HL-60 (cell line): ENCODE measurements at regions not wholly inside any gene's neighbourhood (a gene's known extent, or its start where the extent isn't known, plus 50 kb on each side); places are given as distances from the start of the nearest gene placed in this dataset.
"Not testable (repeated sequence)": the region's sequence is repeated elsewhere in the genome, so short reads cannot be mapped to it uniquely, and the experiment has no call there.

ENCODE experiments used
- DNase-seq, 2 experiments: peaks; one replicate each; pipeline ENCODE4 v3.0.0-alpha.2; 2010 to 2020; ENCODE audit warnings: low read depth in 1 of 2, low spot score in 1 of 2
- H3K27ac ChIP-seq: fragments of 250-450 bp; sonication (Bioruptor Pico); replicated peaks from 2 replicates; pipeline ENCODE4 v1.5.1; 2020; ENCODE audit warnings: mild to moderate bottlenecking, moderate library complexity
- H3K27me3 ChIP-seq: fragments of 250-450 bp; sonication (Bioruptor Pico); 2 replicates; pipeline ENCODE4 v1.5.1; 2021; ENCODE audit warnings: mild to moderate bottlenecking, moderate library complexity; ENCODE audit not compliant: insufficient read depth, poor library complexity, severe bottlenecking
- H3K4me3 ChIP-seq: replicated peaks from 2 replicates; pipeline ENCODE4 v1.5.1; 2011; ENCODE audit warnings: mild to moderate bottlenecking, control low read depth, low read length; ENCODE audit not compliant: insufficient read depth
- GABPA ChIP-seq: IDR thresholded peaks from 2 replicates; pipeline ENCODE4 v1.6.1; 2012; ENCODE audit warnings: low read depth
- POLR2AphosphoS5 ChIP-seq: IDR thresholded peaks from 2 replicates; pipeline ENCODE4 v1.6.1; 2012; ENCODE audit warnings: low read depth
- REST ChIP-seq: IDR thresholded peaks from 2 replicates; pipeline ENCODE4 v1.6.1; 2012; ENCODE audit warnings: low read depth; ENCODE audit not compliant: insufficient replicate concordance
- SPI1 ChIP-seq: IDR thresholded peaks from 2 replicates; pipeline ENCODE4 v1.6.1; 2012; ENCODE audit warnings: low read depth, mild to moderate bottlenecking, borderline replicate concordance
- TF ChIP-seq, protein P1 (sequence below): IDR thresholded peaks from one replicate; pipeline ENCODE4 v1.5.1; 2011; ENCODE audit warnings: low read length, control low read depth, inconsistent platforms; ENCODE audit not compliant: insufficient read depth

- Histone ChIP-seq H3K4me3 (no peak overlapping the region), H3K27me3 (no peaks in the 10 kb centered on the region), H3K27ac (no peak overlapping the region)
- TF ChIP-seq GABPA = no peak
- TF ChIP-seq SPI1 = no peak
- no peak for TF ChIP-seq POLR2AphosphoS5
- TF ChIP-seq, protein P1, sequence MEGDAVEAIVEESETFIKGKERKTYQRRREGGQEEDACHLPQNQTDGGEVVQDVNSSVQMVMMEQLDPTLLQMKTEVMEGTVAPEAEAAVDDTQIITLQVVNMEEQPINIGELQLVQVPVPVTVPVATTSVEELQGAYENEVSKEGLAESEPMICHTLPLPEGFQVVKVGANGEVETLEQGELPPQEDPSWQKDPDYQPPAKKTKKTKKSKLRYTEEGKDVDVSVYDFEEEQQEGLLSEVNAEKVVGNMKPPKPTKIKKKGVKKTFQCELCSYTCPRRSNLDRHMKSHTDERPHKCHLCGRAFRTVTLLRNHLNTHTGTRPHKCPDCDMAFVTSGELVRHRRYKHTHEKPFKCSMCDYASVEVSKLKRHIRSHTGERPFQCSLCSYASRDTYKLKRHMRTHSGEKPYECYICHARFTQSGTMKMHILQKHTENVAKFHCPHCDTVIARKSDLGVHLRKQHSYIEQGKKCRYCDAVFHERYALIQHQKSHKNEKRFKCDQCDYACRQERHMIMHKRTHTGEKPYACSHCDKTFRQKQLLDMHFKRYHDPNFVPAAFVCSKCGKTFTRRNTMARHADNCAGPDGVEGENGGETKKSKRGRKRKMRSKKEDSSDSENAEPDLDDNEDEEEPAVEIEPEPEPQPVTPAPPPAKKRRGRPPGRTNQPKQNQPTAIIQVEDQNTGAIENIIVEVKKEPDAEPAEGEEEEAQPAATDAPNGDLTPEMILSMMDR = no peak
- TF ChIP-seq REST = no peak
- no peak for DNase-seq
Observed at GRCh38 chr15:96473556-96473955, 143.1 kb downstream of the NR2F2 start.

- Histone ChIP-seq H3K27me3 (no peaks in the 10 kb centered on the region), H3K4me3 (no peak overlapping the region), H3K27ac (no peak overlapping the region)
- TF ChIP-seq GABPA = no peak
- TF ChIP-seq REST = no peak
- no peak for TF ChIP-seq SPI1
- TF ChIP-seq, protein P1 = no peak
- no peak for TF ChIP-seq POLR2AphosphoS5
- no peak for DNase-seq
Observed at GRCh38 chr15:96474231-96474664, 143.7 kb downstream of the NR2F2 start.

DNA sequence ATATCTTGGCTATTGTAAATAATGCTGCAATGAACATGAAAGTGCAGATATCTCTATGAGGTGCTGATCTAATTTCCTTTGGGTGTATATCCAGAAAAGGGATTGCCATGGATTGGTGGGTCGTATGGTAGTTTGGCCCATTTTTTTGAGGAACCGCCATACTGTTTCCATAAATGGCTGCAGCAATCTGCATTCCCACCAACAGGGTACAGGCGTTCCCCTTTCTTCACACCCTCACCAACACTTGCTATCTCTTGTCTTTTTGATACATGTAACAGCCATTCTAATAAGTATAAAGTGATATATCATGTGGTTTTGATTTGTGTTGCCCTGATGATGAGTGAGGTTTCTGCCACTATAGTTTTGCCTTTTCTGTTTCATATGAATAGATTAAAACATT is 146.7 kb downstream of the NR2F2 start:
- no peak overlapping the region for H3K4me3 ChIP-seq
- DNase-seq = no peak
- H3K27ac ChIP-seq = no peak overlapping the region
- TF ChIP-seq REST (no peak), SPI1 (no peak), GABPA (no peak), POLR2AphosphoS5 (no peak)
- TF ChIP-seq, protein P1 = no peak
- H3K27me3 ChIP-seq = no peaks in the 10 kb centered on the region

DNA sequence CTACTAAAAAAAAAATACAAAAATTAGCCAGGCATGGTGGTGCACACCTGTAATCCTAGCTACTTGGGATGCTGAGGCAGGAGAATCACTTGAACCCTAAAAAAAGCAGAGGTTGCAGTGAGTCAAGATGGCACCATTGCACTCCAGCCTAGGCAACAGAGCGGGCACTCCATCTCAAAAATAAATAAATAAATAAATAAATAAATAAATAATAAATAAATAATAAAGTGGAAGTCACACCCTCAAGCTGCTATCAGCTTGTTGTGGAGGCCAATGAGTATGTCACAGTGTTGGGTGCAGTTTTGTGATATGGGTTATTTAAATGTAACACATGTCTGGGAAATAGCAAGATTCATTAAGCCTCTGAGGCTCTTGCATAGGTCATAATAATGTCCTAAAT is 153.9 kb downstream of the NR2F2 start:
- H3K27me3 ChIP-seq, H3K4me3 ChIP-seq, DNase-seq, H3K27ac ChIP-seq: not testable (repeated sequence)
